OCI-LY7 (cell line): ENCODE measurements at regions not wholly inside any gene's neighbourhood (a gene's known extent, or its start where the extent isn't known, plus 50 kb on each side); places are given as distances from the start of the nearest gene placed in this dataset.

Experiments
- CTCF ChIP-seq: fragments of 200-600 bp; sonication (generic); conservative IDR thresholded peaks from 2 replicates; pipeline ENCODE4 v1.5.1; 2014; ENCODE audit warnings: mild to moderate bottlenecking, antibody characterized with exemption, low read length, moderate library complexity, mixed read lengths
- EZH2phosphoT487 ChIP-seq: fragments of 200-600 bp; sonication (generic); IDR thresholded peaks from 2 replicates; pipeline ENCODE4 v1.6.1; 2018; ENCODE audit warnings: low read depth, borderline replicate concordance, mild to moderate bottlenecking, mixed run types, antibody characterized with exemption, low read length, moderate library complexity, mixed read lengths

DNA sequence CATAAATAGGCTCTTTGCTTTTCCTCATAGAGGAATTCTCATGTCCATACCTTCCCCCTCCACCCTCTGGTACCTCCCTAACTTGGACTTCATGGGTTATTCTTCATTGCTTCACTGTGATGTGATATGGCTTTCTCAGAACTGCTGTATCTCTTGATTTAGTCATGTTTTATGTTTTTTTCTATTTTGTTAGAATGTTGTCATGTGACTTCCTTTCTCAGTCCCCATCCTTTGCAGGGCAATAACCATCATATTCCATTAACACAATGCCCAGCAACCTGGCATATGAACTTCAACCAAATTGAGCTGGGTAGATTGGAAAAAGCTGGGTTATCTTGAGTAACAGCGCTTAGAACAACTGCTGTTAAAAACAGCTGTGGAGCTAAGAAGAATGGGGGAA, 190.9 kb upstream of the PRSS16 start:
- TF ChIP-seq CTCF (no peak), EZH2phosphoT487 (no peak)
